Uterus (tissue), 2 donors: ENCODE measurements at regions not wholly inside any gene's neighbourhood (a gene's known extent, or its start where the extent isn't known, plus 50 kb on each side); places are given as distances from the start of the nearest gene placed in this dataset.

Experiments
- CTCF ChIP-seq, 4 experiments: fragments of 200-600 bp in 2 of 4; fragments of 450-650 bp in 2 of 4; sonication (generic) in 2 of 4; IDR thresholded peaks; one replicate each; pipeline ENCODE4 v1.5.1; 2016 to 2019; ENCODE audit warnings: antibody characterized with exemption in 4 of 4, mild to moderate bottlenecking in 2 of 4, moderate library complexity in 1 of 4
- POLR2A ChIP-seq, 2 donors: fragments of 450-650 bp; IDR thresholded peaks; one replicate each; pipeline ENCODE4 v1.6.1; 2016; ENCODE audit warnings: antibody characterized with exemption in 2 of 2, mild to moderate bottlenecking in 1 of 2, moderate library complexity in 1 of 2

DNA sequence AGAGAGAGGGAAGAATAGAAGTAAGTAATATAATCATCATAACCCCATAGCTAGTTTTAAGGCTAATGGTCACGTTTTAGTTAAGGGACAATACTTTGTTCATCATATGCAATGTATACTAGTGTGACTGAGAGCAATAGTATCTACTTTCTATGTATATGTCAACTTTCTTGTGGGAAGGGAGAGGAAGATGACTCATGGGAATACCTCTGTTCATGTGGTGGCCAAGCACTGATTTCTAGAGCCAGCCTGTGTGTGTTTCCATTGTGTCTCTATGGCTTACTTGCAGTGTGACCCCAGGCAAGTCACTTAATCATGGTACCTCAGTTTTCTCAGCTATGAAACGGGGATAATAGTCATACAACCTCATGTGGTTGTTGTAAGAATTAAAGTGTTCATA is 639.6 kb downstream of the CETN3 start:
- TF ChIP-seq CTCF (IDR thresholded peaks at IDR 0.05) (no peak), POLR2A (IDR thresholded peaks at IDR 0.05) (no peak)
